HL-60/S4 treated with phorbol 12-myristate 13-acetate at 8.2 ng/mL for 4 days and 3 days (cell line): ENCODE measurements at regions not wholly inside any gene's neighbourhood (a gene's known extent, or its start where the extent isn't known, plus 50 kb on each side); places are given as distances from the start of the nearest gene placed in this dataset.

Experiments
- in situ Hi-C: fragments of 300-500 bp; cut with MboI; formaldehyde crosslinking; loops from 2 replicates; pipeline ENCODE4 v1.15.0; 2022; ENCODE audit warnings: low sequenced_read_pairs

DNA sequence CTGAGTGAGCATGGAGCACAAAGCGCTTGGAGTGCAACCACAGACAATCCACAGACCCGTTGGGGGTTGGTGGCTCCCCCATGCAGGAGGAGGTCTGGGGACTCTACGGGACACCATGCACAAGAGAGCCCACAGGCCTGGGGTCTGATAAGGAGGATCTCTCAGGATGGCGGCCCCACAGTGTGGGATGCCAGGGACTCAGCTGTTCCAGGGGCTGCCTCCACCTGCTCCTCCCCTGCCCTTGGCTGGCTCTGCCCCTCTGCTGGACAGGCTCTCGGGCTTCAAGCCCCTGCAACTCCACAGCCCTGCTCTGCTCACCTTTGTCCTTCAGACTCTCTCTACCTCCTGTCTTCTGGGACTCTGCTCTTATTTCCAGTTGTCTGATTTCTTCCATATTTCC, 184.5 kb upstream of the CHRNA7 start:
- in situ Hi-C loops: no loop called here

DNA sequence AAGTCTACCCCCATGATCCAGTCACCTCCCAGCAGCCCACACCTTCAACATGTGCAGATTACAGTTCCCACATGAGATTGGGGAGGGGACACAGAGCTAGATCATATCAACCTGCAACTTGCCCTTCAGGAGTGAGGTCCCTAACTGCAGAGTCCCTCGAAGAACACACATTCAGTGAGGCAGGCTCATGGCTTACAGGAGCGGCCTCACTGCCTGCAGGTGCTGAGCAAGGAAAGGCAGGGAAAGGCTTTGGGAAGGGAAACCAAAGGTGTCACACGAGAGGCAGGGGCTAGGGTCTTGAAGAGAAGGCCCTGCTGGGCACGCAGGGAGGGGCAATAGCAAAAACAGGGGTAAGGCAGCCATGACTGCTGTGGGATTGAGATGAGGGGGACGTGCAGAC, 182.4 kb upstream of the CHRNA7 start:
- in situ Hi-C loops: no loop called here

DNA sequence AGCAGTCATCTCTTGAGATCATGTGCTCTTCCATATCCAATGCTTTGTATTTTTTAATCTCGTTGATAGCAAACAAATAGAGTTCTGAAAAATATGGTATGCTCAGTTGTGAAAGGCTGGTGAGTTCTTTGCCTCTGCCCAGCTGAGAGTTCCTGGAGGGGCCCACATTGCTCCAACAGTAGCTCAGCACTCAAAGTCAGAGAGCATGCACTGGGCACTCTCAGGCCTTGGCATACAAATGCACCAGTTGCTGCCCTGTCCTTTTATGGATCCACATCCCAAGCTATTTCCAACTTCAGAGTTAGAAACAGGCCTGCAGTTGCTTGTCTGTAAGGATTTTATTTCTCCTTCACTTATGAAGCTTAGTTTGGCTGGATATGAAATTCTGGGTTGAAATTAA, 181.7 kb upstream of the CHRNA7 start:
- in situ Hi-C loops: no loop called here

DNA sequence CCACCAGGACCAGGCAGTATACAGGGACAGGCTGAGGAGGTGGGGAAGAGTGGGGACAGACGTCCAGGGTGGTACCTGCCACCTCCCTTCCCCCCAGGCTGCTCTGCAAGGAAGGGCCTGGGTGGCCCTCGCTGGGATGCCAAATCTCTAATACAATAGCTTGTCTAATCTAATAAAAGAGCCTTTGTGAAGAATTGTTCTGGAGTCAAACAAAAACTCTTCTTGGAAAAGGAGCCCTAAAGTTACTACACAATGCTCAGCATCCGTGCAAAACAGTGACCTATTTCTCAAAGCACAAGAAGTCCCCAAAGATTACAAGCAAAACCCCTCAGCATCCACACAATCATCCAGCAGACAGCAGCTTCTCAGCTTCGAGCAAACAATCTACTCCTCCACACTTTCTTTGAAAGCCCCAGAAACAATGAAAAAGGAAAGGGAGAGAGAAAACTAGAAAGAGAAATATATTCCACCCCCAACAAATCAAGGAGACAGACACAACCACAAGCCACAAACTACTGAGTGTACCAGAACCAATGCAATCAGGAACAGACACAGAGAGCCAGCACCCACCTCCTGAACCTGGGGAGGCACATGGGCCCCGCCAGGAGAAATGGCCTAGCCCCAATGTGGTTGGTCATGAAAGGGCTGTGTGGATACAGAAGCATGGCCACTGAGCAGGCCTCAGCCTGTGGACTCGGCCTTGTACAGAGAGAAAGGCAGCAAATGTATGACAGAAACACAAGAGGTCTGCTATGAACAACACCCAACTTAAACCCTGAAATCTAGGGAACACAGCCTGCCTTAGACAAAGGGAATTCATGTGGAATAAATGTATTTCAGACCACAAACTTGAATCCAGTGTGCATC, 177.1 kb upstream of the CHRNA7 start:
- in situ Hi-C loops: no loop called here

DNA sequence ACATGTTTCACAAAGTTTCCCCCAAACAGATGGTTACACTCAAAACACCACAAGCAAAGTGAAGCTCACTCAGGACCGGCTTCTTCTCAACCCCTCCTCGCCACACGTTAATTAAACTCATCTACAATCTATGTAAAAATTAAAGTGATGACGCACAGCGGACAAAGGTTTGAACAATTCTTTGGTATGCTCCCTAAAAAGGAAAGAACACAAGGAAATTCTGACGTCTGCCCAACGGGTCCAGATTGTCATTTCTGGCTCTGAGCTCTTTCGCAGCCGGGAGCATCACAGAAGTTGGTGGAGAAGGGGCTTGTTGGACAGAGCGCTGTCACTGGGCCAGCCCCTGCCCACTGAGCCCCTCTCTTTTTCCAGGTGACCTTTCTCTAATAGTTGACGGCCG, 173.7 kb upstream of the CHRNA7 start:
- in situ Hi-C loops: no loop called here

DNA sequence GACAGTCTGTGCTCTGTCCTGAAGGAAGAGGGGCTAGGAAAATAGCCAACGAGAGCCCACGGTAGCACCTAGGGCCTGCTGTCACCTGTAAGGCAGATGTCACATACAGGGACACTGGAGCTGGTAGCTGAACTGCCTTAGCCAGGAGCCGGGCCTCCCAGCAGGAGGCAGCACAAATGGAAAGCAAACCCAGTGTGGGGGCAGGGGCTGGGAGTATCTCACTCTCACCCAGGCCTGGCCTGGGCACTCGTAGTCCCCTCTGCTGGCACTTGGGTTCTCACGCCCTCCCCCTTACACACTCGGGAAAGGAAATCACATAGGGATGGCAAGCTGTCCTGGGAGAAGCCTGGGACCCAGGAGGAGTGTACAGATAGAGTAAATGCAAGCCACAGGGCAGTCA, 173.1 kb upstream of the CHRNA7 start:
- in situ Hi-C loops: no loop called here

DNA sequence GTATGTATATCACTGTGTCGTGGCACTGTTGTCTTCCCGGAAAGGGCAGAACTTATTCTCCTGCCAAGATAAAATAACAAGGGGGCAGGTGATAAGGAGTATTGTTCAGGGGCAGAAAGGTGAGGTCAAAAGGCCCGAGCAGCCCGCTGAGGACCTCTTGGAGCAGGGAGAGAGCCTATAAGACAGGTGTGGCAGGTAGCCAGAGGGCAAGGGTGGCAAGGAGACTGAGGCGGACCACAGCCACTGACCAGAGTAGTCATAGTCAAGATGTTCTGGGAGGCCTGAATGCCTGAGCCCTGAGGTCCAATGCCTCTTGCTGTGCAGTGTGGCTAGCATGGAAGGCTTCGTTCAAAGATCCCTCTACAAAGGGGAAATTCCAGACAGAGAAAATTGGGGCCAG, 172.3 kb upstream of the CHRNA7 start:
- in situ Hi-C loops: no loop called here

DNA sequence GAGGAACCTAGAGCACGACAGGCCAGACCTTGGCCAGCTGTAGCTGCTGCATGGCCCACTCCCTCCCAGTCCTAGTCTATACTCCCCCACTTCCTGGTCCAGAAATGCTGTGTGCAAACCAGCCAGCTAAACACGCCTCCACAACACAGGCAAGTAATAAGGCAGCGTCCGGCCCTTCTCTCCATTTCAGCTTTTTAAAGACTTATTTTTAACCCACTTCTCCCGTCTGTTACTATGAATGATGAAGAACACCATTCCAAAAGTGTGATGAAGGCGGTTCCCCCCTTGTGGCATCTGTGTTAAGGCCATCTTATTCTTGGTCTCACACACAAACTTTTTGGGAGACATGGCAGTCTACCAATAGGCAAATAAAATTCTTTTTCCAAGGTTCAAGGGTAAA, 164.1 kb upstream of the CHRNA7 start:
- in situ Hi-C loops: no loop called here

DNA sequence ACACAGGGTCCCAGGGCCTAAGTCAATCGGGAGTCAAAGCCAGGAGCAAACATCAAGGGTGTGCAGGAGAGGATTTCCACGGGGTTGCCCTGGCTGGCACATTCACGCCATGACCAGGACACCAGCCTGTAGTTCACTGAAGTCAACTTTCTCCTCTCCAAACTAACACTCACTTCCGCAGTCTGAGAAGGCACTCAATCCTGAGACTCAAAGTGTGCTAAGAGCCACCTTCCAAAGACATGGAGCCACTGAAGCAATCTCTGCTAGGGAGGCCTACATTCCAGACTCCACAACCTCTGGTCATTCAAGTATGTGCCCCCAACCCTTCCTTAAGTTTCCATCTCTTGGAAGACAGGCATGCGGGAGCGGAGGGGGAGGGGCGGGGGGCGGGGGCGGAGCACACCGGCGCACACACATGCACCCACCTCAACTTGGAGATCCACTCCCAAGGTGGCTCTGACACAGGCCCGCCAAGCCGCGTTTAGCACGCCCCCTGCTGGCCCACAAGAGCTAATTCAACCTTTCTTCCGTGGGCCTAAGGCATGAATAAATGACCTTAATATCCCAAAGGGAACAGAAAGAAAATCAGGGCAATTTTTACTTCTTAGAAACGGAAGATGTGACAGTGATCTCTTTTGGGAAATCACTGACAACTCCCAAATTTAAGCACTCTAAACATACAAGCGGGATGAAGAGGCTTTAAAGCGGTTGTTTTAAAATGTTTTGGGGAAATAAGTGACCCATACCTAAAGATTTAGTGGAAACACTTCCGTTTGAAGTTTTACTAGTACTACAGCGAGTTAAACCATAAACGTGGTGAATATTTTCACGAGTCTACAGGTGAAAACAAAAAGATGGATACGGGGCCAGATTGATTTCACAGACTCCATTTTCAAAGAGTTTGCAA, 162.5 kb upstream of the CHRNA7 start:
- in situ Hi-C loops: no loop called here

DNA sequence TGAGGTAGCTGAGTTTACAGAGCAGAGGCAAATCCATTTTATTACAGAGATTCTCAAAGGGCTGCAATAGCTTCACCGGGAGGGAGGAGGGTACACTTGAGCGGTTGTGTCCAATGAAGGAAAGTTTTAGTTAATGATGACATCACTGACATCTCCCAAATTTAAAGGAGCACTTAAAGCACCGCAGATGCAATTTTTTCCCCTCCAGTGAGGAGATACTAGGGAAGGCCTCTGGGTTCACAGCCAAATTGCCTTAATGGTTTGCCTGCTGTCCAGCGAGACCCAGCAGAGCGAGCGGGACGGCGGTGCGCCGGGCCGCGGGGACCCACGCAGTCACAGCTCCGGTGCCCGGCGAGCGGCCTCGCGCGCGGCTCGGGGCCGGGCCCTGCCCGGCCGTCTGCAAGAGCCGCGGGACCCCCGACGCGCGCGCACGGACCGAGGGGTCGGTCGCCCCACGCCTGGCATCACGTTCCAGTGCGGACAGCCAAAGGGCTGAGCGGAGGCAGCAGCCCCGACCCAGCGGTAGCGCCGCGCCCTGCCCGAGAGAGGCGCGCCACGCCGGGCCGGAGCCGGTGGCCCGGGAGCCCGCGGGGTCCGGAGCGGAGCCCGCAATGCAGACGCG, 160.5 kb upstream of the CHRNA7 start:
- in situ Hi-C loops: no loop called here

DNA sequence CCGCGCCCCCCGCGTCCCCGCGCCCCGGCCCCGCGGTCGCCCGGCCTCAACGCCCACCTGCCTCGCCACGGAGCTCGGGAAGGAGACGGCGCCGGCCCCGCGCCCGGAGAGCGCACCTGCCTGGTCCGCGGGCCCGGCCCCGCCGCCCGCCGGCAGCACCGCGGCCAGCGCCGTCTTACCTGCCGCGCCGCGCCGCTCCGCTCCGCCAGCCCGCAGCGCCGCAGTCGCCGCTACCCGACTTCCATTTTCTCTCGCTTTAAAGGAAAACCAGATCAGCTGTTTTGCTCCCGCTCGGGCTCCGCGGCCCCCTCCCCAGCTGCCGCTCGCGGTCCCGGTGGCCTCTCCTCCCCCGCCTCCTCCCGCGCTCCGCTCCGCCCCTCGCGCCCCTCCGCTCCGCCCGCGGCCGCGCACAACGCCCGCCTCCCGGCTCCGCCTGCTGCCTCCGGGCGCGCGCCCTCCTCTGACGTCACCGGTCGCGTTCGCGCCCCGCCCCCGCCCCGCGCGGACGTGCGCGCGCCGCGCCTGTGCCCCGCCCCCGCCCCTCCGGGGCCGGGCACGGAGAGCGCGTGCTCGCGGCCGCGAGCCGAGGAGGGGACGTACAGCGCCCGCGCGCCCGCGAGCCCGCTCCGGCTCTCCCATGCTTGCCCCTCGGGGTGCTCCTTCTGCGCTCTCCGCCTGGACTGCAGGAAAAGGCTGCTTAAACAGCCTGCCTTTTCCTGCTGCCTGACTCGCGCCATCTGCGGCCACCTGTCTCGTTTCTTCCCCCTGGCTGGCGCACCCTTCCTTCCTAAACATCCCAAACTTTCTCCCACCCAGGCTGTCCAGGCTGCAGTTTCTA, 159.8 kb upstream of the CHRNA7 start, which contains the start of gene OTUD7A:
TSS of gene OTUD7A (minus strand) at position 346 of the 838 bp plus-strand sequence.
- in situ Hi-C loops: no loop called here

DNA sequence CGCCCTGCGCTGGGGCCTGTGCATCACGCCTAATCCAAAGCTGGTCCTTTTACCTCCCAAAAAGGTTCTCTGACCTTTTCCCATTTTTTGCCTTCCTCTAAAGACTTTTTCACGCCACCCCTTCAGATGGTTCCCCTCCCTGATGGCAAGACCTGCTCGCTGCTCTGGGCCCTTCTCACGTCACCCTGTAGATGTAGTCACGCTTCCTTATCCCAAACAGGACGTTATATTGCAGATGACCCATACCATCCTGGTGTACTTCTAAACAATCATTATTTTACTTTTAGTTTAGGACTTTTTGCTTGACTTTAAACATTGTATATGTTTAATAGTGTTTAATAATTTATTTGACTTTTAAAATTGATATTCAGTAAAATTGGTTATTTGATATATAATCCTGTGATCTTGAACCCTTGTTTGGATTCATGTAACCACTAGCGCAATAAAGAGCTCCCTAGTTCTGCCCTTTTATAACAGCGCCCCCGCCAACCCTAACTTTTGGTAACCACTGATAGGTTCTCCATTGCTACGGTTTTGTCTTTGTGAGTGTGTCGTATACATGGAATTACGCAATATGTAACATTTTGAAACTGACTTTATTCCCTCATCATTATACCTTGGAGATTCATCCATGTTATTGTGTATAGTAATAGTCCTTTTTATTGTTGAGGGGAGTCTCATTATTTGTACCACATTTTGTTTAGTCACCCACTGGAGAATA, 159.0 kb upstream of the CHRNA7 start:
- in situ Hi-C loops: no loop called here

DNA sequence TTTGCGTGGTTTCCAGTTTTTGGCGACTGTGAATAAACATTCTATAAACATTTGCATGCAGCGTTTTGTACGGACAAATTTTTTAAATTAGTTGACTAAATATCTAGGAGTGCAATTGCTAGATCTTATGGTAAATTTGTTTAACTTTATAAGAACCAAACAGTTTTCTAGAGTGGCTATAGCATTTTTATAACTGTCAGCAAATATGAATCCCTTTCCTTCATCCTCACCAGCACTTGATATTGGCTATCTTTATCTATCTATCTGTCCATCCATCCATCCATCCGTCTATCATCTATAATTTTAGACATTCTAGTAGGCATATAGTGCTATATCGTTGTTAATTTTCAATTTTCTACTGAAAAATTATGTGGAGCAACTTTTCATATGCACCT, 158.4 kb upstream of the CHRNA7 start:
- in situ Hi-C loops: no loop called here

DNA sequence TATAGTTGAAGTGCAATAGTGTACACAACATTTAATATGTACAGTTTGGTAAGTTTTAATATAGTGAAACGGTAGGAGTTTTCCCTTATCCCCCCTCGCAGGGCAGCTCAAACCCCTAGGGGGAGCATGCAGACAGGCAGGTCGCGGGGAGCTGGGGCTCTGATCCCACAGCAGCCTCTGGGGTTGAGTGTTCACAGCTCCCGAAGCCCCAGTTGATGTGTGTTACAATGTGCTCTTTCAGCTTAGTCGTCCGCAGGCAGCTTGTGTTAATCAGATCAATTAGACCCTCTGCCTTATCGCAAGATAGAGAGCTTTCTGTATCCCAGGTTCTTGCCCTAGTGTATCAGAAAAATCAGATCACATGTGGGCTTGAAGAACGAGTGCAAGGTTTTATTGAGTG, 143.1 kb upstream of the CHRNA7 start:
- in situ Hi-C loops: no loop called here

DNA sequence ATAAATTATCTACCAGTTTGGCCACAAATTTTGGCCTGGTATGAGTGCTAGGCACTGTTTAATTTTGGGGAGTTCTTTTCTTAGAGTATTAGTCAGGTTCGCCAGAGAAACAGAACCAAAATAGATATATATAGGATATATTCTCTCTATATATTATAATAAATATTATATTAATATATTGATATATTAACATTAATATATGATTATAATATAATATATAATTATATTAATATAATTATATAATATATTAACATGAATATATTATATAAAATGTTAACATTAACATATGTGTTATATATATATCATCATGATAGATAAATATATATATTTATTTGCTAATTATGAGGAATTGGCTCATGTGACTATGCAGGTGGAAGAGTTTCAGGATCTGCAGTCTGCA, 137.8 kb upstream of the CHRNA7 start:
- in situ Hi-C loops: no loop called here

DNA sequence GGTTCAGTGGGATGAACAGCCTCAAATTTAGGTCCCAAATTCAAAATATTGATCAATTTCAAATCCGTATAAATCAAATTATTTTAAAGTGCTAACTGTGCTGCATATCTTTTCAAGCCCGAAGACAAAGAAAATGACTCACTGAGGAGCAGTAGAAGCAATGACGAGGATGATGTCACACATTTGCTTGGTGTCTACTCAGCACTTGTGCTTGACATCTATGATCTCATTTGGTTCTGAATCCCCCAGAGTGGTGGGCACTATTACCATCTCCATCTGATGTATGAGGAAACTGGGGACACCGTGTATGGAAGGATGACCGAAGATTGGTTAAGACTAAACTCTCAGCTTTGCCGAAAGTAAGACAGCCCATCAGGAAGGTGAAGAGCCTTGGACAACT, 136.5 kb upstream of the CHRNA7 start:
- in situ Hi-C loops: no loop called here

DNA sequence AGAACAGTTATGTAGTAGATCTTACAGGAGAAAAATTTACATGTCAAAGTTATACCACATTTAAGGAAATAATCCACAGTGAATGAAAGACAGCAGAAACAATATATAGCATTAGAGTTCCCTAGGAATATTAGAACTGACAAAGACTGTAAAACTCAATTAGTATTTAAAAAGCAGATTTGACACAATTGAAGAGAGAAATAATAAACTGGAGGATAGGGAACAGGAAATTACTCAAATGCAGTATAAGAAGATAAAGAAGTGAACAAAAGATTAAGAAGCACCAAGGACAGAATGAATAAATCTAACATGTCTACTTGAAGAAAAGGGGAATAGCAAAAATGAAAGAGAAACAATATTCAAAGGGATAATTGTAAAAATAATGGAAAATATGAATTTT, 132.6 kb upstream of the CHRNA7 start:
- in situ Hi-C loops: no loop called here

DNA sequence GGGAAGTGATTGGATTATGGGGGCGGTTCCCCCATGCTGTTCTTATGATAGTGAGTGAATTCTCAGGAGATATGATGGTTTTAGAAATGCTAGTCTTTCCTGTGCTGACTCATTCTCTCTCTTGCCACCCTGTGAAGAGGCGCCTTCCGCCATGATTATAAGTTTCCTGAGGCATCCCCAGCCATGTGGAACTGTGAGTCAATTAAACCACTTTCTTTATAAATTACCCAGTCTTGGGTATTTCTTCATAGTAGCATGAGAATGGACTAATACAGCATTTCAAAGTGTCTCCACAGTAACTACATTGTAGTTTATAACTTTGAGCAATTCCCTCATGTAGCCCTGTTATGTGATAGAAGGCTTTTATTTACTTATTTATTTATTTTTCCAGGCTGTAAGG, 128.8 kb upstream of the CHRNA7 start:
- in situ Hi-C loops: no loop called here

DNA sequence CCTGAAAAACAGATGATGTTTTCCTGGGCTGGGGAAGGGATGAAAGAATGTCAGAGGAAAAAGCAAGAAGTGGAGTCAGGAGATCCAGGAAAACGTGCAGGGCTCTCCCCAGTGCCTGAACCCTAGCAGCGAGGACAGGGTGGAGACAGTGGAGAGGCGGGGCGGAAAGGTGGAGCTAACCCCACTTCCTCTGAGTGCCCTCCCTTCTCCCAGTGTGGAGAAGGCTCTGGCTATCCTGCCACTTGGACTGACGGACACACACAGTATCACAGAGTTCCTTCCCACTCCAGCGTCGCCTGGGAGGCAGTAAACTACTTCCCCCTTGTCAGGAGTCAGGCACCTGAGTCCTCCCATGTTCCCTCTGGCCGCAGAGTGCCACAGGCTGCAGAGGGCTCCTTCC, 125.3 kb upstream of the CHRNA7 start:
- in situ Hi-C loops: no loop called here

DNA sequence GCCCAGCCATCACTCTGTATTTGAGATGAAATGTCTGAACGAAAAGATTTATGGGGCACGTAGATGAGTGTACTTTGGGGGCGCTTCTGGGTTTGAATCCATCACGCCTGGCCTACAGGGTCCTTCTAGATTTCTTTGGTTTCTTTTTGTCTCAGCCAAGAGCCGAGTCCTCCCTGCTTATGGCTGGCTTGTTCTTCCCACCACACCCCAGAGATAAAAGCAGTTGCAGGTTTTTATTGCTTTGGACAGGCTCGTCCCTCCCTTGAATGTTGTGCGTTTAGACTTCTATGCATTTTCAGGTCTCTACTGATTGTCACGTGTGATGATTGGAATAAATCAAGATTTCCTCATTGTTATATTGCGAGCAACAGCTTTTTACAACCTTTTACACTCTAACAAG, 104.8 kb upstream of the CHRNA7 start:
- in situ Hi-C loops: no loop called here
